ENCODE measurements at regions not wholly inside any gene's neighbourhood (a gene's known extent, or its start where the extent isn't known, plus 50 kb on each side); places are given as distances from the start of the nearest gene placed in this dataset.

DNA sequence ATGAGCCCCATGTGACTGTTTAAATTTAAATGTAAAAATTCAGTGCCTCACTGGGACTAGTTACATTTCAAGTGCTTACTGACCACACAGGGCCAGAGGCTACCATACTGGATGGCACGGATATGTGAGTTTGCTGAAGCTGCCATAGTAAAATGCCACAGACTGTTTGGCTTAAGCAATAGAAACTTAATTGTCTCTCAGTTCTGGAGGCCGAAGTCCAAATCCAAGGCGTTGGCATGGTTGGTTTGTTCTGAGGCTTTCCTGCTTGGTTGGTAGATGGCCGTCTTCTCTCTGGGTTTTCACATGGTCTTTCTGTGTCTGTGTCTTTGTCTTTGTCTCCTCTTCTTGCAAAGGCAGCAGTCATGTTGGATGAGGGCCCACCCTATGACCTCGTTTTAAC is 878.9 kb upstream of the RBFOX1 start:
- Histone ChIP-seq H3K4me1 (no peaks in the 10 kb centered on the region), H3K27me3 (no peaks in the 10 kb centered on the region), H3K9me3 (no peaks in the 10 kb centered on the region), H3K27ac (no peak overlapping the region), H3K4me3 (no peak overlapping the region), H3K36me3 (replicated peaks in 1 of 2; ENCODE audit: insufficient read depth in 1 of 2, low read depth in 2 of 2) (no peaks in the 10 kb centered on the region)
- WGBS, 2 donors, result 63 to 70% methylated on average over 5 of the region's 5 CpGs
- intact Hi-C loops (cut with DNase I), result no loop called here
- ATAC-seq, result no peak
- no peak for DNase-seq
- TF ChIP-seq, protein P1, sequence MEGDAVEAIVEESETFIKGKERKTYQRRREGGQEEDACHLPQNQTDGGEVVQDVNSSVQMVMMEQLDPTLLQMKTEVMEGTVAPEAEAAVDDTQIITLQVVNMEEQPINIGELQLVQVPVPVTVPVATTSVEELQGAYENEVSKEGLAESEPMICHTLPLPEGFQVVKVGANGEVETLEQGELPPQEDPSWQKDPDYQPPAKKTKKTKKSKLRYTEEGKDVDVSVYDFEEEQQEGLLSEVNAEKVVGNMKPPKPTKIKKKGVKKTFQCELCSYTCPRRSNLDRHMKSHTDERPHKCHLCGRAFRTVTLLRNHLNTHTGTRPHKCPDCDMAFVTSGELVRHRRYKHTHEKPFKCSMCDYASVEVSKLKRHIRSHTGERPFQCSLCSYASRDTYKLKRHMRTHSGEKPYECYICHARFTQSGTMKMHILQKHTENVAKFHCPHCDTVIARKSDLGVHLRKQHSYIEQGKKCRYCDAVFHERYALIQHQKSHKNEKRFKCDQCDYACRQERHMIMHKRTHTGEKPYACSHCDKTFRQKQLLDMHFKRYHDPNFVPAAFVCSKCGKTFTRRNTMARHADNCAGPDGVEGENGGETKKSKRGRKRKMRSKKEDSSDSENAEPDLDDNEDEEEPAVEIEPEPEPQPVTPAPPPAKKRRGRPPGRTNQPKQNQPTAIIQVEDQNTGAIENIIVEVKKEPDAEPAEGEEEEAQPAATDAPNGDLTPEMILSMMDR (IDR thresholded peaks at IDR 0.05), result no peak
- no peak for TF ChIP-seq POLR2A (IDR thresholded peaks at IDR 0.05)

DNA sequence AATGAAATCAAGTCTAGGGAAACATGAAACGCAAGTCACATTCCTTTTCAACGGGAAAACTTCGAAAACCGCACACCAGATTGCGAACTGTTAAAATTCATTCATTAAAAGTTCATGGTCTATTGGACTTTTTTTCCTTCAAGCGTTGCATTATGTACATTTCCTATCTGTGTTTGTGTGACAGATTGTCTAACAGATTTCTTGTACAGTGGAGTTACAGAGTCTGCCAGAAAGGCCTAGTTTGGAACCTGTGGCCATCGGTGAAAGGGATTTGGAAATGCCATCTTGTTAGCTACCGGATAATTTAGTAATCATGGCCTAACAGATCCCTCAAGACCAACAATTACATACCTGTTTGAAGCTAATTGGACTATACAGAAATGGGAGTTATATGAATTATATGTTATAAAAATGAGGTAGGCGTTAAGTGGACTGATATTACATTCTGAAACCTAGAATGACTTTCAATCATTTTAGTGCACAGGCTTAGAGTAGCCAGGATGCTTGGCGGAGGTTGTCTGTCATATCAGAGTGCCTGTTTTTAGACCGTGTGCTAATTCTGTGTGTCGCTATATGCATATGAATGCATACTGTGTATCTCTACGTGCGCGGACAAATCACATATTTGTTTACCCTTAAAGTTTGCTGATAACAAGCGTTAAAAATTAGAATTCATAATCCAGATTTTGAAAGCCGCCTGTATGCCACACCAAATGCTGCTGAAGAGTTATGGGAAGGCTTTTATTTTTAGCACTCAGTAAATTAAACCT is 885.4 kb upstream of the RBFOX1 start:
- Histone ChIP-seq H3K4me1 (no peaks in the 10 kb centered on the region), H3K27me3 (no peaks in the 10 kb centered on the region), H3K36me3 (replicated peaks in 1 of 2; ENCODE audit: insufficient read depth in 1 of 2, low read depth in 2 of 2) (no peaks in the 10 kb centered on the region), H3K9me3 (no peaks in the 10 kb centered on the region), H3K27ac (no peak overlapping the region), H3K4me3 (no peak overlapping the region)
- TF ChIP-seq, protein P1 (IDR thresholded peaks at IDR 0.05), result no peak
- WGBS, 2 donors, result 63 to 73% methylated on average over 17 of the region's 17 CpGs
- DNase-seq (no peak), ATAC-seq (no peak)
- intact Hi-C loops (cut with DNase I), result no loop called here

DNA sequence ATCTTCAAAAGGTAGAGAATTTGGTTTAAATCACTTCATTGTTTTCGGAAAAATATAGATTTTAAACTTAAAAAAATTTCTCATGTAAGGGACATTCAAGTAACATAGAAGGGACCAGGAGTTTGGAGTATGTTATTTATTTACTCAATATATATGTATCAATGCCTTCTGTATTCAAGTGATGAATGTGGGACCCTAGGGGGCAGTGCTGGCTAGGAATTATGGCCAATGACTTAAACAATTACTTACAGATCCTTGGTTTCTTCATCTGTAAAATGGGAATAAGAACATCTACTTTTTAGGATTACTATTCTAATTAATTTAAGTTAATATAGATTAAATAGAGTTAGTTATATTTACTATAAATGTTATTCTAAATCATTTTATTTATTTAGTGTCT is 886.3 kb upstream of the RBFOX1 start:
- no peak for TF ChIP-seq POLR2A (IDR thresholded peaks at IDR 0.05)
- no peaks in the 10 kb centered on the region for H3K9me3 ChIP-seq
- ATAC-seq, result no peak
- 69 to 76% methylated on average over 1 of the region's 1 CpG for WGBS, 2 donors
- no peaks in the 10 kb centered on the region for H3K27me3 ChIP-seq
- H3K4me3 ChIP-seq, result no peak overlapping the region
- no peaks in the 10 kb centered on the region for H3K36me3 ChIP-seq (replicated peaks in 1 of 2; ENCODE audit: insufficient read depth in 1 of 2, low read depth in 2 of 2)
- intact Hi-C loops (cut with DNase I), result no loop called here
- no peaks in the 10 kb centered on the region for H3K4me1 ChIP-seq
- no peak overlapping the region for H3K27ac ChIP-seq
- no peak for DNase-seq

DNA sequence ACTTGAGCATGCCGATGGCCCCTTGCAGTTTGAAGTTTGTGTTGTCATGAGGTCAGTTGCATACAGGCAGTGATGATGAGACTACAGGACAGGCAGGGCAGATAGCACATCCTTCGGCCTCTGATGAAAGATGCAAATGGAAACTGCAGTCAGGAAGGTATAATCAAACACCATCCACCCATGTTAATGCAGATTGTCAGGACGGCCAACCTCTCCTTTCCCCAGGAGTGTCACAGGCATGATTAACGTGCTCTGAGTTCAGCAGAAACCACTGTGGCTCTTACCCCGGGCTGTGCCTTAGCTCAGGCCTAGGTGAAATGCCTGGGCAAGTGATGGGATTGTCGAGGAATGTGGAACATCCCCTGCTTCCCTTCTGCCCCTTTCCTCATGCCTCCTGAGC is 893.5 kb upstream of the RBFOX1 start:
- Histone ChIP-seq H3K9me3 (no peaks in the 10 kb centered on the region), H3K4me1 (no peaks in the 10 kb centered on the region), H3K4me3 (no peak overlapping the region), H3K27me3 (no peaks in the 10 kb centered on the region), H3K36me3 (replicated peaks in 1 of 2; ENCODE audit: insufficient read depth in 1 of 2, low read depth in 2 of 2) (no peaks in the 10 kb centered on the region), H3K27ac (no peak overlapping the region)
- intact Hi-C loops (cut with DNase I), result no loop called here
- ATAC-seq, result no peak
- no peak for DNase-seq
- TF ChIP-seq, protein P1 (IDR thresholded peaks at IDR 0.05), result no peak
- TF ChIP-seq POLR2A (IDR thresholded peaks at IDR 0.05), result no peak
- 40 to 57% methylated on average over 3 to 6 of the region's 6 CpGs for WGBS, 2 donors

DNA sequence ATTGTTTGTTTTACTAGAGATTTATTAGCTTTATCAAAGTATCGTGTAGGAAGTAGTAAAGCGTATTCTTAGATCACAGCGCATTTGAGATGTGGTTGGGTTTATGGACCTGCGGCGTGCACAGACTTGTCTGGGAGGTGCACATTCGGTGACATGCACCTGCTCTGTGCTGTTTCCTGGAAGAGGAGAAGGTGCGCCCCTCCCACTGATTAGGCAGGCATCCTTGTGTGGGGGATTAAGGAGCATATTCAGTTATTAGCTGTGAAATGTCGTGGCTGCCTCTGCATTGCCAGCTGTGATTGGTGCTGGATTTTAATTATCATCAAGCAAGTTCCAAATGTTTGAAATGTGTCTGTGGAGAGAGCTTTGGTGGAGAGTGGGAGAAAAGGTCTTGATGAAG is 903.8 kb upstream of the RBFOX1 start:
- WGBS, 2 donors, result 61 to 69% methylated on average over 8 of the region's 8 CpGs
- ATAC-seq, result no peak
- intact Hi-C loops (cut with DNase I), result no loop called here

More for the DNA sequence above, 903.8 kb upstream of the RBFOX1 start:
- TF ChIP-seq, protein P1 (IDR thresholded peaks at IDR 0.05), result no peak
- TF ChIP-seq POLR2A (IDR thresholded peaks at IDR 0.05), result no peak
- no peak for DNase-seq
- no peak overlapping the region for H3K4me3 ChIP-seq
- H3K27ac ChIP-seq, result no peak overlapping the region
- H3K9me3 ChIP-seq, result no peaks in the 10 kb centered on the region
- no peaks in the 10 kb centered on the region for H3K36me3 ChIP-seq (replicated peaks in 1 of 2; ENCODE audit: insufficient read depth in 1 of 2, low read depth in 2 of 2)
- no peaks in the 10 kb centered on the region for H3K4me1 ChIP-seq
- H3K27me3 ChIP-seq, result no peaks in the 10 kb centered on the region
